ENCODE measurements at regions not wholly inside any gene's neighbourhood (a gene's known extent, or its start where the extent isn't known, plus 50 kb on each side); places are given as distances from the start of the nearest gene placed in this dataset.

- no peak for DNase-seq (ENCODE audit: low read depth in 3 of 3)
Measured at GRCh38 chr14:85991156-85991555, 461.2 kb downstream of the FLRT2 start.

- DNase-seq (ENCODE audit: low read depth in 3 of 3), result no peak
Measured at GRCh38 chr14:85987907-85988306, 458.0 kb downstream of the FLRT2 start.

DNA sequence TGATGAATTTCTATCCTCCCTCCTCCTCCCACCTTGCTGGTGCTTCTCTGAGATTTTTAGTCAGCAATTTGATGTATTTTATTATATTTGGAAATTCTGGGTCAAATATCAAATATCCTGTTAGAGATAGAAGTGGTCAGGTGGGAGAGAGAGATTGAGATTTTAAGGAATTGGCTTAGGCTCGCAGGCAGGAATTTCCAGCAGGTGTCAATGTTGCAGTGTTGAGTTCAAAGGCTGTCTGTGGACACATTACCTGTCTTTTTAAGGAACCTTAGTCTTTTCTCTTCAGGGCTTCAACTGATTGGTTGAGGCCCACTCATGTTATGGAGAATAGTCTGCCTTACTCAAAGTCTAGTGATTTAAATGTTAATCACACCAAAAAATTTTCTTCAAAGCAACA is 457.3 kb downstream of the FLRT2 start:
- no peak for DNase-seq (ENCODE audit: low read depth in 3 of 3)

DNA sequence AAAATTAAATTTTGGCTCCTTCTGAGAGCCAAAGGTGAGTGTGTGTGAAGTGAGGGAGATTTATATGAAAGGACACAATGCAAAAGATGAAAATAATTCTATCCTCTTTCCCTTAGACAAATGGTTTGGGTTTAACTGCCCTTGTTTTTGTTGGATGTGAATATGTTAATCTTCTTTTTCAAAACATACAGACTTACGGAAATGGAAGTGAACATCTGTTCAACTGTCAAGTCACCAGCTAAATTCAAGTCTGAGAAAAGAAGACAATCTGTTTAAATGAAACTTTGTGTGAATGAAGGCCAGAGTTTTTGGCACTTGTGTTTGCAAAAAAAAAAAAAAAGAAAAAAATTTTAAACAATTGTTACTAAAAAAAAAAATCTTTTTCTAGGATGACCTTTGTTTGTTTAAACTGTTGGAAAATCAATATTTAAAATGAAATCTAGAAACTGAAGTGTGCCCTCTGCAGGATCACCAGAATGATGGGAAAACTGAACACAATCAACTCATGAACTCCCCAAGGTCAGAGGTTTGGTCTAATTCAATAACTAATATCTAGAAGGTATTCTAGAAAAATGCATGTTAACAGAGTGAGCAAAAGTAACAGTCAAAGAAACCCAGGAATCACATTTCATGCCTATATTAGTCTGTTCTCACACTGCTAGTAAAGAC is 448.8 kb downstream of the FLRT2 start:
- DNase-seq (ENCODE audit: low read depth in 3 of 3), result no peak

DNA sequence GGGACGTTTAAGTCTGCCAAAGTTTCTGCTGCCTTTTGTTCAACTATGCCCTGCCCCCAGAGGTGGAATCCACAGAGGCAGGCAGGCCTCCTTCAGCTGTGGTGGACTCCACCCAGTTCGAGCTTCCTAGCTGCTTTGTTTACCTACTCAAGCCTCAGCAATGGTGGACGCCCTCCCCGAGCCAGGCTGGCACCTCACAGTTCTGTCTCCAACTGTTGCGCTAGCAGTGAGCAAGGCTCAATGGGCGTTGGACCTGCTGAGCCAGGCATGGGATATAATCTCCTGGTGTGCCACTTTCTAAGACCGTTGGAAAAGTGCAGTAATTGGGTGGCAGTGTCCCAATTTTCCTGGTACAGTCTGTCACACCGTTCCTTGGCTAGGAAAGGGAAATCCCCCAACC is 444.7 kb downstream of the FLRT2 start:
- no peak for DNase-seq (ENCODE audit: low read depth in 3 of 3)

DNA sequence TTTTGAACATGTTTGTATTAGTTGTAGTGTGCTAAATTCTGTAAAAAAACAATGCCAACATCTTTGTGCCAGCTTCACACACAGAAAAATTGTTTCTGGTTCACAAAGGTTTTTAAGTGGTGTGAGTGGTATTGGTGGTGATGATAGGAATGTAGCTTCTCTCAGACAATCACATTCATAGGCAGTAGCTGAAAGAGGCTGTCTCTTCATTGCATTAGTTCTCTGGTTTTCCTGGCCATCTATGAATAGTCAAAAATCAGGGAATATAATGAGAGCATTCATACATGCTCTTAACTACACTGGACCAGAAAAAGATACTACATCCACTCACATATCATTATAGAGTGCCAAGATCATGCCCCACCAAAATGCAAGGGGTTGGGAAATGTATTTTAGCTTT is 433.5 kb downstream of the FLRT2 start:
- no peak for DNase-seq (ENCODE audit: low read depth in 3 of 3)

DNA sequence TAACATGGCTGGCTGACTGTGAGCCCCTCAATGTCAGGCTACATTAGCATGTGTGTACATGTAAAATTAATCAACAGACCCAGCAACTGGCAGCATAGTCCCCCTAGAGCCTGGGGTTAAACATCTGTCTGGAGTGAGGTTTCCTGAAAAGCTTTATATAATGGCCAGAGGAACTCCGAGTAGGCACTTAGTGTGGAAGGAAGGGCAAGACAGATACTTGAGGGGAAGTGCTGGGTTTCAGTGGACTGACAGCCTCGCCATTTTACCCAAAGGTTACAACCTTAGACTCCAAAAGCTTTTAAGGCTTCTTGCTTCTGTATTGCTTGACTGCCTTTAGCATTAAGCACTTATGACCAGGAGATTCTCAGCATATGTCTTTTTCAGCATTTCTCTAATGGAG is 430.8 kb downstream of the FLRT2 start:
- DNase-seq (ENCODE audit: low read depth in 3 of 3), result no peak

GRCh38 chr14:85959063-85959462 is 429.1 kb downstream of the FLRT2 start:
- no peak for DNase-seq (ENCODE audit: low read depth in 3 of 3)

DNA sequence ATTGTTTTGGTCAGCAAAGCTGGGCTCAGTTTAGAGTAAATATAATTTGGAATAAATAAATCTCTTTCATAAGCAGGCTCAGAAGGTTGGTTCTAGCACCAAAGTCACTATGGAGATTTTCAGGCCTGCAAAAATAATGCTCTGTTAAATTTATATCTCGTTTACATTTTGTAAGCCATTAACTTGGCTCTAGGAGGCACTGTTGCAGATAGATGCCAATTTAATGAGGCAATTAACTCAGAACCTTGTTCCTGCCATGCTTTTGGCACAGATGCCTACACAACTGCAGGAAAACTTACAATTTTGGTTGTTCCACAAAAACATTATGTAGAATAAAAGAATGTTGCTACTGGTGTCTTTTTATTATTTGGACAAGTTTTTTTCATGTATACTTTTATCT is 428.1 kb downstream of the FLRT2 start:
- no peak for DNase-seq (ENCODE audit: low read depth in 3 of 3)

DNA sequence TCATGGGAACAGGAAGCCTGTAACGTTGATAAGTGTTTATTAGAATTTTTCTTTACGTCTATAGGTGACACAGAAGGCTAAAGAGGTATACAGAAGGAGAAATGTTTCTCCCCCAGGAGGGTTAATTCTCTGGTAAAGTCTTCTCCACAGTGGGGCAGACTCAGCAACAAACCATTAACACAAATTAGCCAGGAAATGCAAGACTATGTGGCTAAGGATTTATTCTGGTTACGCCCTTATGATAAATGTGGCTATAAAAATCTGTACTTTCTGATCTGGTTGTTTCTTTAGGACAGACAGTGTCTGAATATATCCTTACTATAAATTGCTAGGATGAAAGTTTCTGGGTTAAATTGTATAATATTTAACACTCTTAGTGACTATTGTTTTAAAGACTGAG is 423.3 kb downstream of the FLRT2 start:
- DNase-seq (ENCODE audit: low read depth in 3 of 3), result no peak

GRCh38 chr14:85948153-85948552 is 418.2 kb downstream of the FLRT2 start:
- DNase-seq (ENCODE audit: low read depth in 3 of 3), result no peak

DNA sequence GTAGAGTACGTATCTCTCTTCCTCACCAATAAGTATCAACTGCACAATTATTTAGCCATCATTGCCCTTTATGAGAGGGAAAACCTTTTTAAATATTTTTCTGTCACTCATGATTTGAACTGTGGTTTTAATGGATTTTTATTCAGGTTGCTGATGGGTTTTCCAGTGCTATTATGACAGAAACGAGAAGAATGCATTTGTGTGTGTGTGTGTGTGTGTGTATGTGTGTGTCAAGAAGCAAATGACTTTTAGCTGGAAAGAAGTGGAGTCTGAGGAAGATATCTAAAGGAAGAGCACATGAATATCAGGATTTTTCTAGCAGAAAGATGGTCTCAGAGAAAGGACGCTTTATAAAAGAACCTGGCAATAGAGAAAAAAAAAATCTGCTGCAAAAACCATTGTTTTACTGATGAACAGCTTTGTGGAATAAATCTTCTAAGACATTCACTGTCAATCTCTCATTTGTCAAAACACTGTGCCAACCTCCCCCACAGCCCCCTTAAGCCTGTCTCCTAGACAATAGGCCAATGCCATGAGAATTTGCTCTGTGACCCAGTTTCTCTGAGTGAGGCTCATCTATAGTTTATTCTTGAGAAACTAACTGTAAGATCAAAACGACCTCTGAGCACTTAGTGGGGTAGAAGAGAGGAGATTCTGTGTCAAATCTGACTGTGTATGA is 417.7 kb downstream of the FLRT2 start:
- DNase-seq (ENCODE audit: low read depth in 3 of 3), result no peak

DNA sequence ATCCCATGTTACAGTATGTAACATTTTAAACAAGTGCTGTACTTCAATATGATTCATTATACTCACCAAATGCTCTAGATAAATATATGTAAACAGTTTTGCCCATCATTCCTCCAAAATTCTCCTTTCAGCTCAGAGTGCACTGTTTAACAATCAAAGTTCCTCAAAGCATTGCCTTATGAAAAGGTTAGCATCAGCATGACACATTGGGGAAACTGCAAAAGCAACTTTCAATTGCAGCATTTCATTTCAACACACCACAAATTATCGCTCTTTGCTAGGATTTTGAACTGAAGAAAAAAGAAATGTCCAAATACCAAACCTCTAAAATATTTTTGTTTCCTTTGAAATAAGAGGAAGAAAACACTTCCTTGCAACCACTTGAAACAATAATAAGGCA is 413.2 kb downstream of the FLRT2 start:
- no peak for DNase-seq (ENCODE audit: low read depth in 3 of 3)

DNA sequence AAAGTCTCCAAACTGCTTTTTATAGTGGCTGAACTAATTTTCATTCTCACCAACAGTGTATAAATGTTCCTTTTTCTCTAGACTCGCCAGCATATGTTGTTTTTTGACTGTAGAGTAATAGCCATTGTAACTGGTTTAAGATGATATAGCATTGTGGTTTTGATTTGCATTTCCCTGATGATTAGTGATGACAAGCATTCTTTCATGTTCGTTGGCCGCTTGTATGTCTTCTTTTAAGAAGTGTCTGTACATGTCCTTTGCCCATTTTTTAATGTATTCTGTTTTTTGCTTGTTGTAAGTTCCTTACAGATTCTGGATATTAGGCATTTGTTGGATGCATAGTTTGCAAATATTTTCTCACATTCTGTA is 404.9 kb downstream of the FLRT2 start:
- DNase-seq (ENCODE audit: low read depth in 3 of 3), result peak in 1 of 3 donors; percentile 1

DNA sequence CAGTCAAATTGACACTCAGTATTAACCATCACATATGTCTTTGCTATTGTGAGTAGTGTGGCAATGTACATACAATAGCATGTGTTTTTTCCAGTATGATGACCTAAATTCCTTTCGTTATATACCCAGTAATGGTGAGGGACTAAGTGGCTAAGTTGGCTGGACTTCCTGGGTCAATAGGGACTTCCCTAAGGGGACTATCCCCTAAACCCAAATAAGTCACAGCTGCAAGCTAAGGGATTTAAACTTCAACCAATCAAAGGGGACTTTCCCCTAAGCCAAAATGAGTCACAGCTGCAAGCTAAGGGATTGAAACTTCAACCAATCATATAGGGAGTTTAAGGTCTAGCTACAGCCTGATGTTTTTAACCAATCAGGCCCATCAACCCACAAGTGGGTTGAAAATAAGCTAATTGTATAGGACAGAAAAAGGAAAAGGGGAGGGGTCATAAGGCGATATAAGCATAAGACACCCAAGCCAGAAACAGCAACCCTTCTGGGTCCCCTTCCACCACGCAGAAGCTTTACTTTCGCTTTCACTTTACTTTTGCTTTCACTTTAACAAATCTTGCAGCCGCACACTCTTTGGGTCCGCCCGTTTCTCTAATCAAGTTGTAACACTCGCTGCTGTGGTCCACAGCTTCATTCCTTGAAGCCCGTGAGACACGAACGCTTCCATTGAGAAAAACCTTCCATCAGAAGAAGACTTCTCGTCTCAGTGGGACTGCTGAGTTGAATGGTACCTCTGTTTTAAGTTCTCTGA is 404.4 kb downstream of the FLRT2 start:
- peak; percentile 5 to 28 (median 17) for DNase-seq (ENCODE audit: low read depth in 3 of 3)

DNA sequence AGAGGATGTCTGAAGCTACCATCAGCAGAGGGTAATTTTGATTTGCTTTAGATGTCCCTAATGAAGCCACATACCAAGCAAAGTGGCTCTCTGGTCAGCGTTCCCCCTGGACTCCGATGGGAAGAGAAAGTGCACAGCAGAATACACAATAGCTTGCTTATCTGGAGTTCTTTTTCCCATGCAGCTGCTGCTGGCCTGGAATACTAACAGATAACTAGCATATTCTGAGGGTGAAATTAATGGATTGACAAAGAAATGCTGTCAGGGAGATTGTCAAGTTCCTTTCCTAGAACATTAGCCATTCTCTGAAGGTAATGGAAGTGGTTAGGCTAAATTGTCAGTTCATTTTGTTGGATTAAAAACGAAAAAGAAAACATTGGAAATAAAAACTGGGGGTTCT is 391.3 kb downstream of the FLRT2 start:
- no peak for DNase-seq (ENCODE audit: low read depth in 3 of 3)

DNA sequence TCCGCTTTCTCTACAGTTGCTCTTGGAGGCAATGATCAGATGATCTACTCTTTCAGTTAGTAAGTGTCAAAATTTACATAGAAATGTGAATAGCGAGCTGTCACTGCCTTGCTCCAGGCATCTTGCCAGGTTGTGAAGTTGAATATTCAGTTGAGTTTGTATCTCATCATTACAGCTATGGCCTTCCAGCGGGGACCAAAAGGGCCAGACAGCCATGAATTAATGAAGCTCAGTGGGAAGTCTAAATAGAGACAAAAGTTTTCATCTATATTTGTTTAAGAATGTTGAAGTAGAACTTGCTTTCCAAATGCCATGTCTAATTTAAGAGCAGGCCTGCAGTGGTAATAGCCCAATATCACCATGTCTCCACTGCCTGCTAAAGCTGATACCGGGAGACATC is 387.8 kb downstream of the FLRT2 start:
- no peak for DNase-seq (ENCODE audit: low read depth in 3 of 3)

DNA sequence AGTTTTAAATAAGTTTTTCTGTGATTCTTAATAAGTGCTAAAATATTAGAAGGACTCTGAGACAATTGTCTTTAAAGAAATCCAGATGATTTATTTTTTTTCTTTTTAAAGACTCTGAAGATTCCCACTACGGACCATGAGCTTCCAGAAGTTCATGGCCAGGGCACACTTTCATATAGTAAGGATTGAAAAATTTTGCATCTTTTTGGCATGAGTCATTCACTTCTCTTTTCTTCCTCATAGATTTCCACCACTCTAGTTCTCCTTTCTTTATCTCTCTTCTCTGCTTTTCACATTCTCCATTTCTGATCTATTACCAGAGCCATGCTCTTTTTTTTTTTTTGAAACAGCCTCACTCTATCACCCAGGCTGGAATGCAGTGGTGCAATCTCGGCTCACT is 385.8 kb downstream of the FLRT2 start:
- no peak for DNase-seq (ENCODE audit: low read depth in 3 of 3)

DNA sequence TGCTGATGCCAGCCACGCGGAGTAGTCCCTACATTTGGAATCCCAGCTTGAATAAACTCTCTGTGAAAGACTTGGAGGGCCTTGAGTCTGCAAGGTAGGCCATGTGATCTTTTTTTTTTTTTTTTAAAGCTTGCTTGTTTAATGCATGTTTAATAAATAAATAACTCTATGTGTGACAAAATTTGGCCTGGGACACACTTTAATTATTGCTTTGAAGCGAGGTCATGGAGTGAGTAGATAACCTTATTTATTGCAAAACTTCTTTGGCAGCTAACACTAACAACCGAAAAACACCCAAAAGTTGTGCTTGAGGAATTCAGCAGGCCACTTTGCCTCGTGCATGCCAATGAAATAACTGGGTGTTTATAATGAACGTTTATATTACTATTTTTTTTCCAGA is 382.2 kb downstream of the FLRT2 start:
- no peak for DNase-seq (ENCODE audit: low read depth in 3 of 3)

DNA sequence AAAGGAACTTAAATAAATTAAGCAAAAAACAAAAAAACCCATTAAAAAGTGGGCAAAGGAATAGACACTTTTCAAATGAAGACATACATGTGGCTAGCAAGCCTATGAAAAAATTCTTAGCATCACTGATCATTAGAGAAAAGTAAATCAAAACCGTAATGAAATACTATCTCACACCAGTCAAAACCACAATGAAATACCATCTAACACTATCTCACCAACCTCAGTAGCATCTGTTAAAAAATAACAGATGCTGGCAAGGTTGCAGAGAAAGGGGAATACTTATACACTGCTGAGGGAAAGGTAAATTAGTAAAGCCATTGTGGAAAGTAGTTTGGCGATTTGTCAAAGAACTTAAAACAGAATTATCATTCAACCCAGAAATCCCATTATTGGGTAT is 381.1 kb downstream of the FLRT2 start:
- DNase-seq (ENCODE audit: low read depth in 3 of 3), result no peak

DNA sequence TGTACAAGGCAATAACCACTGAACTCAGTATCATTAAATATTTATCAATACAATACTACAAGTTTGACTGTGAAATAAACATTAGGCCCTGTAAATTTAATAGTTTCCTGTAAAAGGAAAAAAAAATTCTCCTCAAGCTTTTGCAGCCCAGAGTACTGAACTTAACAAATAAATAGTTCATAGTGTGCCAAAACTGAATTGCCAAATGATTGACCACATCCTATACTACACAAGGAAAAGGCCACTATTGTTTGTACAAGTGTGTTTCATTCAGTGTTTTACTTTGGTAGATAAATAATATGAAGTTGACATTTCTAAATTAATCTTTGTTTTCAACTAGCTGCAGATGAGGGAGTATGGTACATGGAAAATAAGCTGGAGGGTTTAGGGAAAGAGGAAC is 379.6 kb downstream of the FLRT2 start:
- DNase-seq (ENCODE audit: low read depth in 3 of 3), result no peak

- no peak for DNase-seq (ENCODE audit: low read depth in 3 of 3)
Measured at GRCh38 chr14:85907536-85907935, 377.6 kb downstream of the FLRT2 start.

- DNase-seq (ENCODE audit: low read depth in 3 of 3), result no peak
Measured at GRCh38 chr14:85897808-85898207, 367.9 kb downstream of the FLRT2 start.

Data from stimulated activated CD4-positive, alpha-beta T cell treated with anti-CD3 and anti-CD28 coated beads, TNF-alpha, amount 100 ng/mL, for 48 hours (primary cell).